Osteoblast (primary cell): ENCODE measurements at regions not wholly inside any gene's neighbourhood (a gene's known extent, or its start where the extent isn't known, plus 50 kb on each side); places are given as distances from the start of the nearest gene placed in this dataset.

Source experiments
- DNase-seq: peaks from one replicate; pipeline ENCODE4 v3.0.0; 2011; ENCODE audit warnings: low spot score, mixed read lengths; ENCODE audit not compliant: insufficient read length; ENCODE audit errors: missing footprints
- H2AFZ ChIP-seq: 2 replicates; pipeline ENCODE4 v1.6.0; 2011; ENCODE audit warnings: mild to moderate bottlenecking, low read length
- H3K27ac ChIP-seq: 2 replicates; pipeline ENCODE4 v1.5.1; 2011; ENCODE audit warnings: mild to moderate bottlenecking, low read depth, low read length, moderate library complexity
- H3K27me3 ChIP-seq: 2 replicates; pipeline ENCODE4 v1.6.0; 2012; ENCODE audit warnings: mild to moderate bottlenecking, control low read depth, inconsistent platforms, low read length, moderate library complexity; ENCODE audit not compliant: insufficient read depth
- H3K36me3 ChIP-seq: 2 replicates; pipeline ENCODE4 v1.5.1; 2011; ENCODE audit warnings: mild to moderate bottlenecking, low read length, control low read depth, moderate library complexity; ENCODE audit not compliant: insufficient read depth
- H3K4me1 ChIP-seq: 2 replicates; pipeline ENCODE4 v1.5.1; 2011; ENCODE audit warnings: mild to moderate bottlenecking, low read length, control low read depth, moderate library complexity; ENCODE audit not compliant: insufficient read depth
- H3K4me2 ChIP-seq: 2 replicates; pipeline ENCODE4 v1.6.0; 2011; ENCODE audit warnings: mild to moderate bottlenecking, low read length; ENCODE audit not compliant: insufficient read depth
- H3K4me3 ChIP-seq: fragments of 200-600 bp; sonication (generic); 3 replicates; pipeline ENCODE4 v1.5.1; 2012; ENCODE audit warnings: mild to moderate bottlenecking, low read length, inconsistent platforms; ENCODE audit not compliant: insufficient read depth
- H3K79me2 ChIP-seq: 2 replicates; pipeline ENCODE4 v1.6.0; 2012; ENCODE audit warnings: mild to moderate bottlenecking, low read length, control low read depth, inconsistent platforms; ENCODE audit not compliant: insufficient read depth
- H3K9me3 ChIP-seq: 2 replicates; pipeline ENCODE4 v1.5.1; 2011; ENCODE audit warnings: low read depth, low read length, control low read depth
- H4K20me1 ChIP-seq: 2 replicates; pipeline ENCODE4 v1.6.0; 2012; ENCODE audit warnings: mild to moderate bottlenecking, low read length, control low read depth; ENCODE audit not compliant: insufficient read depth
- TF ChIP-seq, protein P1 (sequence below): IDR thresholded peaks from 2 replicates; pipeline ENCODE4 v1.5.1; 2011; ENCODE audit warnings: mild to moderate bottlenecking, low read depth, low read length, moderate library complexity; ENCODE audit errors: extremely low read depth

- Histone ChIP-seq H3K36me3 (no peaks in the 10 kb centered on the region), H3K27me3 (peaks cover 24% of the 10 kb centered on the region), H3K9me3 (no peaks in the 10 kb centered on the region), H2AFZ (no peak overlapping the region), H3K4me1 (no peaks in the 10 kb centered on the region), H3K4me2 (no peak overlapping the region), H3K79me2 (no peaks in the 10 kb centered on the region), H3K4me3 (no peak overlapping the region), H4K20me1 (no peaks in the 10 kb centered on the region), H3K27ac (no peak overlapping the region)
- TF ChIP-seq, protein P1, sequence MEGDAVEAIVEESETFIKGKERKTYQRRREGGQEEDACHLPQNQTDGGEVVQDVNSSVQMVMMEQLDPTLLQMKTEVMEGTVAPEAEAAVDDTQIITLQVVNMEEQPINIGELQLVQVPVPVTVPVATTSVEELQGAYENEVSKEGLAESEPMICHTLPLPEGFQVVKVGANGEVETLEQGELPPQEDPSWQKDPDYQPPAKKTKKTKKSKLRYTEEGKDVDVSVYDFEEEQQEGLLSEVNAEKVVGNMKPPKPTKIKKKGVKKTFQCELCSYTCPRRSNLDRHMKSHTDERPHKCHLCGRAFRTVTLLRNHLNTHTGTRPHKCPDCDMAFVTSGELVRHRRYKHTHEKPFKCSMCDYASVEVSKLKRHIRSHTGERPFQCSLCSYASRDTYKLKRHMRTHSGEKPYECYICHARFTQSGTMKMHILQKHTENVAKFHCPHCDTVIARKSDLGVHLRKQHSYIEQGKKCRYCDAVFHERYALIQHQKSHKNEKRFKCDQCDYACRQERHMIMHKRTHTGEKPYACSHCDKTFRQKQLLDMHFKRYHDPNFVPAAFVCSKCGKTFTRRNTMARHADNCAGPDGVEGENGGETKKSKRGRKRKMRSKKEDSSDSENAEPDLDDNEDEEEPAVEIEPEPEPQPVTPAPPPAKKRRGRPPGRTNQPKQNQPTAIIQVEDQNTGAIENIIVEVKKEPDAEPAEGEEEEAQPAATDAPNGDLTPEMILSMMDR: no peak
- DNase-seq: no peak
These were observed 64.8 kb downstream of the CDCA7 start for GRCh38 chr2:173419506-173419905.

GRCh38 chr2:173424886-173425285, 70.2 kb downstream of the CDCA7 start:
- Histone ChIP-seq H3K79me2 (no peaks in the 10 kb centered on the region), H3K9me3 (no peaks in the 10 kb centered on the region), H3K36me3 (no peaks in the 10 kb centered on the region), H3K4me1 (no peaks in the 10 kb centered on the region), H3K4me3 (no peak overlapping the region), H2AFZ (no peak overlapping the region), H4K20me1 (no peaks in the 10 kb centered on the region), H3K4me2 (no peak overlapping the region), H3K27ac (no peak overlapping the region), H3K27me3 (peaks cover 28% of the 10 kb centered on the region)
- TF ChIP-seq, protein P1: no peak
- no peak for DNase-seq

- no peaks in the 10 kb centered on the region for H3K79me2 ChIP-seq
- H2AFZ ChIP-seq: no peak overlapping the region
- no peaks in the 10 kb centered on the region for H3K9me3 ChIP-seq
- DNase-seq: no peak
- TF ChIP-seq, protein P1: no peak
- H3K4me2 ChIP-seq: no peak overlapping the region
- H3K4me1 ChIP-seq: peaks cover 5% of the 10 kb centered on the region
- H3K27me3 ChIP-seq: peaks cover 28% of the 10 kb centered on the region
- H3K4me3 ChIP-seq: no peak overlapping the region
- H4K20me1 ChIP-seq: no peaks in the 10 kb centered on the region
- no peaks in the 10 kb centered on the region for H3K36me3 ChIP-seq
- no peak overlapping the region for H3K27ac ChIP-seq
These were observed 73.4 kb downstream of the CDCA7 start for GRCh38 chr2:173427887-173428668.

- no peak for DNase-seq
- H3K79me2 ChIP-seq: no peaks in the 10 kb centered on the region
- no peak overlapping the region for H2AFZ ChIP-seq
- no peak overlapping the region for H3K4me3 ChIP-seq
- H3K27ac ChIP-seq: no peak overlapping the region
- no peaks in the 10 kb centered on the region for H3K36me3 ChIP-seq
- peaks cover 38% of the 10 kb centered on the region for H3K27me3 ChIP-seq
- no peak overlapping the region for H3K4me2 ChIP-seq
- no peaks in the 10 kb centered on the region for H4K20me1 ChIP-seq
- TF ChIP-seq, protein P1: no peak
- H3K4me1 ChIP-seq: peaks cover 5% of the 10 kb centered on the region
- no peaks in the 10 kb centered on the region for H3K9me3 ChIP-seq
These were observed 76.5 kb downstream of the CDCA7 start for GRCh38 chr2:173431191-173431590.
